ENCODE measurements at regions not wholly inside any gene's neighbourhood (a gene's known extent, or its start where the extent isn't known, plus 50 kb on each side); places are given as distances from the start of the nearest gene placed in this dataset.

DNA sequence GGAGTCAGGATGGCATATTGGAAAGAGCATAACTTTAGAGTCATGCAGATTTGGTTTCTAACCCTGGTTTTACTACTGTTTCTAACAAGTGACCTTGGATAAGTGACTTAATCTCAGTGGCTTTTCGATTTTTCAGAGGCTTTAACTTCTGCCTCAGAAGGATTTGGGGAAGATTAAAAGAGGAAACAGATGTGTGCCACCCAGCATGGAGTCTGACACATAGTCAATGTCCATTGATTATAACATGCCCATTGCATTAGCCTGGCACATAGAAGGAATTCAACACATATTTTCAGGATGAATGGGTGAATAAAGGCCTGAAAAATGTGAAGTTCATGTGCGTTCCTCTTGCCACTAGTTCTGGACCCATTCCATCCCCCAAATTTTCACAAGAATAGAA, 438.2 kb downstream of the EPHA4 start:
- Histone ChIP-seq H3K36me3 (ENCODE audit: insufficient read depth, low read length) (no peaks in the 10 kb centered on the region), H3K4me1 (ENCODE audit: control insufficient read depth, insufficient read depth, low read length) (peaks cover 9% of the 10 kb centered on the region), H3K9me3 (replicated peaks; ENCODE audit: low read length) (no peaks in the 10 kb centered on the region), H3K9ac (ENCODE audit: low read depth, low read length) (no peak overlapping the region), H3K4me3 (ENCODE audit: low read length) (no peak overlapping the region), H3K27me3 (ENCODE audit: control insufficient read depth, insufficient read depth, low read length) (no peaks in the 10 kb centered on the region), H3K4me2 (ENCODE audit: low read length) (no peak overlapping the region)

DNA sequence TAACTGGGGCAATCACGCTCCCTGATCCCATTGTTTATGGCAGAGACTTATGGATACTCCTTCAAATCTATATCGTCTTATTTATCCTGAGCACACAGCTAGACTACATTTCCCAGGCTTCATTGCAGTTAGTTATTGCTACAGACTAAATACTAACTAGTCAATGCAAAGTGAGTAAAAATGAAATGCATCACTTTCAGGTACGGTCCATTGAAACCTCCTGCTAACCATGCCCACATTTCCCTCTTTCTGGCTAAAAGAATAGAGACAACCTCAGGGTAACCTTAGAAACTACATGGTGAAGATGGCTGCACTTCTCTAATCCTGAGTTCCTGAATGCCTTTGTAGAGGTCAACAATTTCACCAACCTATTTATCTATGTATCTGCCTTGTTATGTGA, 437.4 kb downstream of the EPHA4 start:
- no peak overlapping the region for H3K9ac ChIP-seq (ENCODE audit: low read depth, low read length)
- H3K4me2 ChIP-seq (ENCODE audit: low read length): no peak overlapping the region
- no peak overlapping the region for H3K4me3 ChIP-seq (ENCODE audit: low read length)
- peaks cover 9% of the 10 kb centered on the region for H3K4me1 ChIP-seq (ENCODE audit: control insufficient read depth, insufficient read depth, low read length)
- no peaks in the 10 kb centered on the region for H3K36me3 ChIP-seq (ENCODE audit: insufficient read depth, low read length)
- H3K27me3 ChIP-seq (ENCODE audit: control insufficient read depth, insufficient read depth, low read length): no peaks in the 10 kb centered on the region
- H3K9me3 ChIP-seq (replicated peaks; ENCODE audit: low read length): no peaks in the 10 kb centered on the region

DNA sequence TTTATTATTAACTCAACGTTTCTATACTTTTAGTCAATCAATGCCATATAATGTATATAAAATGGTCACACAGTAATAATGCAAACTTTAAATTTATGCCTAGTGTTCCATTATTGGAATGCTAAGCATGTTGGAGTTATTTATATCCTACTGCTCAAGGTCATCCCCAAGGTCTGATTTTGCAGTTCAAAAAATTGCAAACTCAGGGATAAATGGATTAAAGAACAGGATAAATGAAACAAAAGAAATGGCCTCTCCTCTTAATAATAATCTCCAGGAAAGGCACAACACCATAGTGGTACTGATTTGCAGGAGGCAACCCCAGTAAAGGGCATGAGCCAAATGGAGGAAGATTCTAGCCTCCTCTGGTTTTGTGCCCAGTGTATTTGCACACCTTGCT, 436.4 kb downstream of the EPHA4 start:
- no peaks in the 10 kb centered on the region for H3K9me3 ChIP-seq (replicated peaks; ENCODE audit: low read length)
- H3K4me3 ChIP-seq (ENCODE audit: low read length): no peak overlapping the region
- no peak overlapping the region for H3K9ac ChIP-seq (ENCODE audit: low read depth, low read length)

DNA sequence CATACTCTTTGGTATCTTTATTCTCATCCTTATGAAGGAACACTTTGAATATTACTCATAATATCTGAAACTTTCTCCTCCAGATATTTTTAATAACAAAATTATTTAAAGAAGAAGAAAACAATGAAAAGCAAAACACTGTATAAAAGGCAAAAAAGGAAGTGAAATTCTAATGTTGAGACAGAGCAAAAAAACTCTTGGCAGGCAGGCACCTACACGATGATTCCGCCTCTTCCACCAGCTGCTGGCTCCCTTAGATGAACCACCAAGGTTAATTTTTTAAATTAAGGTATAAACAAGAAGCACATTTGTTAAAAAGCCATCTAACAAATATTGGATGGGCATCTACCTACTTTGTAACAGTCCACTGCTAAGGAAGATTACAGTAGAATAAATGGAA, 434.7 kb downstream of the EPHA4 start:
- no peaks in the 10 kb centered on the region for H3K9me3 ChIP-seq (replicated peaks; ENCODE audit: low read length)
- H3K4me1 ChIP-seq (ENCODE audit: control insufficient read depth, insufficient read depth, low read length): peaks cover 9% of the 10 kb centered on the region
- no peak overlapping the region for H3K9ac ChIP-seq (ENCODE audit: low read depth, low read length)
- no peaks in the 10 kb centered on the region for H3K36me3 ChIP-seq (ENCODE audit: insufficient read depth, low read length)
- H3K4me3 ChIP-seq (ENCODE audit: low read length): no peak overlapping the region
- no peak overlapping the region for H3K4me2 ChIP-seq (ENCODE audit: low read length)
- H3K27me3 ChIP-seq (ENCODE audit: control insufficient read depth, insufficient read depth, low read length): no peaks in the 10 kb centered on the region

More for the DNA sequence above, 436.4 kb downstream of the EPHA4 start:
- H3K27me3 ChIP-seq (ENCODE audit: control insufficient read depth, insufficient read depth, low read length): no peaks in the 10 kb centered on the region
- peaks cover 9% of the 10 kb centered on the region for H3K4me1 ChIP-seq (ENCODE audit: control insufficient read depth, insufficient read depth, low read length)
- H3K36me3 ChIP-seq (ENCODE audit: insufficient read depth, low read length): no peaks in the 10 kb centered on the region
- H3K4me2 ChIP-seq (ENCODE audit: low read length): no peak overlapping the region

DNA sequence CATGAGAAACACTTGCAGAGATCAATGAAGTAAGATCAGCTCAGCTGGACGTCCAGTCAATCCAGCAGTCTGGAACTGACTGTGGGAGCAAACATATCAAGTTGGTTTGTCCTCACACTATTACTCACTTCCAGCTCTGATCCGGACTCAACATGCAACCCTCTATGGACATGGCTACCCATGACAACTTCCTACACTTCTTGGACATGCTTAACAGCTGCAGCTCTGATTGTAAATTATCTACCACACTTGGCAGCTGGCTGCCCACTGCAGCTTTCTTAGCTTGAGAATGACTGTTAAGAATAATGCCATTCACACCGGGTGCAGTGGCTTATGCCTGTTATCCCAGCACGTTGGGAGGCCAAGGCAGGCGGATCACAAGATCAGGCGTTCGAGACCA, 429.8 kb downstream of the EPHA4 start:
- Histone ChIP-seq H3K4me1 (ENCODE audit: control insufficient read depth, insufficient read depth, low read length) (no peaks in the 10 kb centered on the region), H3K27me3 (ENCODE audit: control insufficient read depth, insufficient read depth, low read length) (no peaks in the 10 kb centered on the region), H3K4me3 (ENCODE audit: low read length) (no peak overlapping the region), H3K36me3 (ENCODE audit: insufficient read depth, low read length) (no peaks in the 10 kb centered on the region), H3K9ac (ENCODE audit: low read depth, low read length) (no peak overlapping the region), H3K4me2 (ENCODE audit: low read length) (no peak overlapping the region), H3K9me3 (replicated peaks; ENCODE audit: low read length) (no peaks in the 10 kb centered on the region)

DNA sequence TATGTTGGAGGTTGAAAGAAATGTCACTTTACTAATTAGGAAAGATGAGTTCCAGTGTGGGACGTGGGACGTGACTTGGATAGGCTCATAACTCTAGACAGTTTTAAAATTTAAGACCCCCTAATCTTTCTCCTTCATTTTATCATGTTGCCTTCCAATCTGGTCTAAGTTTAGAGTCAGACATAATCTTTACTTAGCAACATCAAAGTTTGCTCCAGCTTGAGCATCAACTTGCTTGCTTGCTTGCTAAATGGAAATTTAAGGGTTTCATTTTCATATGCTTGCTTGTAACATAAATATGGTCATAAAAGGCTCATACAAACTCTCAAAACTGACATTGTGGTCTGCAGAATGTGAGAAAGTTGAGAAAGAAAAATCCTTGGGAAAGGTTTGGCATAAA, 428.9 kb downstream of the EPHA4 start:
- no peak overlapping the region for H3K4me3 ChIP-seq (ENCODE audit: low read length)

DNA sequence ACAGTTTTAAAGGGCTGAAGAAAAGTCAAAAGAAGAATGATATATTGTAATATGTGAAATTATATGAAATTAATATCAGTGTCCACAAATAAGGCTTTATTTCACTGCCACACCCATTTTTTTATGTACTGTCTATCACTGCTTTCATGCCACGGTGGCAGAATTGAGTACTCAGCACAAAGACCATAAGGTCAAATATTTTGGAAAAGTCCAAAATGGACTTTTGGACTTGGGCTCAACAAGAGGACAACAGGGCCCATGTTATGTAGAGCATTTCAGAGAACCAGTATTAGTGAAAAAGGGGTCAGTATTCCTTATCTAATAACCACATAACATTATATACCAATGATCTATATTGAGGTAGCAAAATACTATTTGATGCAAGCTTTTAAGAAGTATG, 427.2 kb downstream of the EPHA4 start:
- Histone ChIP-seq H3K9me3 (replicated peaks; ENCODE audit: low read length) (no peaks in the 10 kb centered on the region), H3K36me3 (ENCODE audit: insufficient read depth, low read length) (no peaks in the 10 kb centered on the region), H3K4me1 (ENCODE audit: control insufficient read depth, insufficient read depth, low read length) (no peaks in the 10 kb centered on the region), H3K4me3 (ENCODE audit: low read length) (no peak overlapping the region), H3K4me2 (ENCODE audit: low read length) (no peak overlapping the region), H3K27me3 (ENCODE audit: control insufficient read depth, insufficient read depth, low read length) (no peaks in the 10 kb centered on the region), H3K9ac (ENCODE audit: low read depth, low read length) (no peak overlapping the region)

More for the DNA sequence above, 428.9 kb downstream of the EPHA4 start:
- Histone ChIP-seq H3K27me3 (ENCODE audit: control insufficient read depth, insufficient read depth, low read length) (no peaks in the 10 kb centered on the region), H3K4me2 (ENCODE audit: low read length) (no peak overlapping the region), H3K9me3 (replicated peaks; ENCODE audit: low read length) (no peaks in the 10 kb centered on the region), H3K36me3 (ENCODE audit: insufficient read depth, low read length) (no peaks in the 10 kb centered on the region), H3K4me1 (ENCODE audit: control insufficient read depth, insufficient read depth, low read length) (no peaks in the 10 kb centered on the region), H3K9ac (ENCODE audit: low read depth, low read length) (no peak overlapping the region)

DNA sequence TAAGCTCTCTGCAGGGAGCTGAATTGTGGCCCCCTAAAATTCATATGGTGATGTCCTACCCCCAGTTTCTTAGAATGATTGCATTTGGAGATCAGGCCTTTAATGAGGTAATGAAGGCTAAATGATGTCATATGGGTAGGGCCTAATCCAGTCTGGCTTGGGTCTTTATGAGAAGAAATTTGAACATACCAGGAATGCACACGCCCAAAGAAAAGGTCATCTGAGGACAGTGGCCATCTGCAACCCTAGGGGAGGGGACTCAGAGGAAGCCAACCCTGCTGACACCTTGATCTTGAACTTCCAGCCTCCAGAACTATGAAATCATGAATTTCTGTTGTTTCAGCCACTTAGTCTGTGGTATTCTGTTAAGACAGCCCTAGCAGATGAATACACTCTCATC, 426.7 kb downstream of the EPHA4 start:
- Histone ChIP-seq H3K9ac (ENCODE audit: low read depth, low read length) (no peak overlapping the region), H3K36me3 (ENCODE audit: insufficient read depth, low read length) (no peaks in the 10 kb centered on the region), H3K27me3 (ENCODE audit: control insufficient read depth, insufficient read depth, low read length) (no peaks in the 10 kb centered on the region), H3K4me2 (ENCODE audit: low read length) (no peak overlapping the region), H3K4me3 (ENCODE audit: low read length) (no peak overlapping the region), H3K4me1 (ENCODE audit: control insufficient read depth, insufficient read depth, low read length) (no peaks in the 10 kb centered on the region), H3K9me3 (replicated peaks; ENCODE audit: low read length) (no peaks in the 10 kb centered on the region)

DNA sequence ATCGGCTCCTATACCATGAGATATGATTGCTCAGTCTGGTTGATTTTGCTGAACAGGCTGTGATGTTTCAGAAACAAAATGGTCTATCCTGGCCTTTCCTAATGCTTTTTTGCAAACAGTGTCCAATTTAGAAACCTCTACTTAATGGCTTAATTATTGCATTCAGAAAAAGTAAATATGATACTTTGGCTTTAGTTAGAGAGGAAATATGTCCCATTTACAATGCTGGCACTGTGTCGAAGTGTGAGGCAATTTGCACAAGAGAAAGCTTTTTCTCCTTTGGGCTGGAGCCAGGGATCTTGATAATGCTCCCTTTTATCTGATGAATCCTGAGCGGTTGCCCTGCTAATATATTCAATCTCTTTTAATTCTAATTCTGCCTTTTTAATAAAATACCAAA, 418.9 kb downstream of the EPHA4 start:
- Histone ChIP-seq H3K9me3 (replicated peaks; ENCODE audit: low read length) (no peaks in the 10 kb centered on the region), H3K36me3 (ENCODE audit: insufficient read depth, low read length) (no peaks in the 10 kb centered on the region), H3K9ac (ENCODE audit: low read depth, low read length) (no peak overlapping the region), H3K4me1 (ENCODE audit: control insufficient read depth, insufficient read depth, low read length) (no peaks in the 10 kb centered on the region), H3K4me2 (ENCODE audit: low read length) (no peak overlapping the region), H3K4me3 (ENCODE audit: low read length) (no peak overlapping the region), H3K27me3 (ENCODE audit: control insufficient read depth, insufficient read depth, low read length) (no peaks in the 10 kb centered on the region)

DNA sequence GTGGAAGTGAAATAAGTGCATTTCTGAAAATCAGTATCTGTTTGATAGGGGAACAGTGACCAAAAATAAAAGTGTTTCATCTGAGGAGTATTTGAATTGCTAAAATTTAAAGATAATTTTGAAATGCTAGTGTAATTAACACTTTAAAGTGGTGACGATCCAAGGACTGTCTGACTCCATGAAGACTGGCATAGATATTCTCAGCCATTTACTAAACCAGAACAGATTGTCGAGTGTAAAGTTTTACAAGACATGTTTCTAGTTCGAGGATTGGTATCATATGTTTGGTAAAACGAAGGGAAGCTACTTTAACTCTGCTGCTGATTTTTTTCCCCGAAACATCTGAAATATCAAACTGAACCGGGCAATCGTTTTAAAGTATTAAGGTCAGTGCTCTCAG, 417.9 kb downstream of the EPHA4 start:
- no peak overlapping the region for H3K4me2 ChIP-seq (ENCODE audit: low read length)
- no peak overlapping the region for H3K9ac ChIP-seq (ENCODE audit: low read depth, low read length)
- H3K9me3 ChIP-seq (replicated peaks; ENCODE audit: low read length): no peaks in the 10 kb centered on the region
- H3K27me3 ChIP-seq (ENCODE audit: control insufficient read depth, insufficient read depth, low read length): no peaks in the 10 kb centered on the region
- H3K4me1 ChIP-seq (ENCODE audit: control insufficient read depth, insufficient read depth, low read length): no peaks in the 10 kb centered on the region
- H3K4me3 ChIP-seq (ENCODE audit: low read length): no peak overlapping the region
- no peaks in the 10 kb centered on the region for H3K36me3 ChIP-seq (ENCODE audit: insufficient read depth, low read length)

DNA sequence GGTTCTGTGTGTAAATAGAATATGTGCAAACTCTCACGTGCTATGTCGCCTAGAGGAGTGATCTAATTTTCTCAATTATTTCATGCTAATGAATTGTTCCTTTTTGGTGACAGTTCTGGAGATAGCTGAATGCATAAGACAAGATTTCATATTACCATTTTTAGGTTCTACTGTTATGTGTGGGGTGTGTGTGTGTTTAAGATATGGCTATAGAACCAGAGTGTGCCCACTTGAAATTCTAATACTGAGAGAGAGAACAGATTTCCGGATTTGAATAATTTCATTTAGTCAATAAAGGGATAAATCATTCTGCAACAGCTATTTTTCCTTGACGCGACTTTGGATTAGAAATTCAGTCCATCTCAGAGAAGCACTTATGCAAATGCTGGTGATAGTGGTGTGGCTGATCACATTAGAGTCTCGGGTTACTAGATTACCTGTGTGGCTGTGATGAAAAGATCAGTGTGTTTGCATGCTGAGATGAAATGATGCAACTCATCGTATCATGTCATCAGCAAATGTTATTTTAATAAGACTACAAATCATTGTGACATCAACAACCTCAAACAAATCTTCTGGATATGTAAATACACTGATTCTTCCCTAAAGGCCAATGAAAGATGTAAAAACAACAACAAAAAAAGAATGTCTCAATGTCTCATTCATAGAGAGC, 415.9 kb downstream of the EPHA4 start:
- H3K4me3 ChIP-seq (ENCODE audit: low read length): no peak overlapping the region
- no peaks in the 10 kb centered on the region for H3K4me1 ChIP-seq (ENCODE audit: control insufficient read depth, insufficient read depth, low read length)
- no peaks in the 10 kb centered on the region for H3K36me3 ChIP-seq (ENCODE audit: insufficient read depth, low read length)
- H3K27me3 ChIP-seq (ENCODE audit: control insufficient read depth, insufficient read depth, low read length): no peaks in the 10 kb centered on the region
- no peak overlapping the region for H3K4me2 ChIP-seq (ENCODE audit: low read length)
- H3K9me3 ChIP-seq (replicated peaks; ENCODE audit: low read length): no peaks in the 10 kb centered on the region
- H3K9ac ChIP-seq (ENCODE audit: low read depth, low read length): no peak overlapping the region

DNA sequence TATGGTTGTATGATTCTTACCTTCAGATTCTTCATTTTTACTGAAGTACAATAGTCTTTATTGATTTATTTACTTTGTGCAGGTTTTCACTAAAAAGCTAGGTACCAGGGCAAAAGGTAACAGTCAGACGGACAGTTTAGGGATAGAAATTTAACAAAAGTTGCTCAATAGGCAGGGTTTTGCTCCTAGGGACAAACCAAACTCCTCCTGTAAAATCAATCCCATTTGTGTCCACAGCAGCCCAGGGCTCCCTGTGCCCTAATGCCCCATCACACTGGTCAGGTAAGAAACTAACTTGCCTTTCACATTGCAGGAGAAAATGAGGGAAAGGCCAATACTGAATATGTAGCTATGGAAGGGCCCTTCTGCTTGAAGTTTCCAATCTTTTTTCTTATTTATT, 410.9 kb downstream of the EPHA4 start:
- H3K4me2 ChIP-seq (ENCODE audit: low read length): no peak overlapping the region
- H3K9ac ChIP-seq (ENCODE audit: low read depth, low read length): no peak overlapping the region

More for the DNA sequence above, 410.9 kb downstream of the EPHA4 start:
- Histone ChIP-seq H3K9me3 (replicated peaks; ENCODE audit: low read length) (no peaks in the 10 kb centered on the region), H3K27me3 (ENCODE audit: control insufficient read depth, insufficient read depth, low read length) (no peaks in the 10 kb centered on the region), H3K4me3 (ENCODE audit: low read length) (no peak overlapping the region), H3K4me1 (ENCODE audit: control insufficient read depth, insufficient read depth, low read length) (no peaks in the 10 kb centered on the region), H3K36me3 (ENCODE audit: insufficient read depth, low read length) (no peaks in the 10 kb centered on the region)
